Right renal pelvis (tissue), 4 donors: ENCODE measurements at regions not wholly inside any gene's neighbourhood (a gene's known extent, or its start where the extent isn't known, plus 50 kb on each side); places are given as distances from the start of the nearest gene placed in this dataset.

ENCODE experiments used
- DNase-seq, 4 donors: peaks; one replicate each; pipeline ENCODE4 v3.0.0-alpha.2; 2013; ENCODE audit warnings: low read depth in 4 of 4, low spot score in 3 of 4, missing footprints in 1 of 4

- DNase-seq: no peak
Measured at GRCh38 chr2:173419506-173419905, 64.8 kb downstream of the CDCA7 start.

GRCh38 chr2:173424886-173425285, 70.2 kb downstream of the CDCA7 start:
- no peak for DNase-seq

GRCh38 chr2:173427887-173428668, 73.4 kb downstream of the CDCA7 start:
- no peak for DNase-seq

GRCh38 chr2:173431191-173431590, 76.5 kb downstream of the CDCA7 start:
- DNase-seq: no peak

DNA sequence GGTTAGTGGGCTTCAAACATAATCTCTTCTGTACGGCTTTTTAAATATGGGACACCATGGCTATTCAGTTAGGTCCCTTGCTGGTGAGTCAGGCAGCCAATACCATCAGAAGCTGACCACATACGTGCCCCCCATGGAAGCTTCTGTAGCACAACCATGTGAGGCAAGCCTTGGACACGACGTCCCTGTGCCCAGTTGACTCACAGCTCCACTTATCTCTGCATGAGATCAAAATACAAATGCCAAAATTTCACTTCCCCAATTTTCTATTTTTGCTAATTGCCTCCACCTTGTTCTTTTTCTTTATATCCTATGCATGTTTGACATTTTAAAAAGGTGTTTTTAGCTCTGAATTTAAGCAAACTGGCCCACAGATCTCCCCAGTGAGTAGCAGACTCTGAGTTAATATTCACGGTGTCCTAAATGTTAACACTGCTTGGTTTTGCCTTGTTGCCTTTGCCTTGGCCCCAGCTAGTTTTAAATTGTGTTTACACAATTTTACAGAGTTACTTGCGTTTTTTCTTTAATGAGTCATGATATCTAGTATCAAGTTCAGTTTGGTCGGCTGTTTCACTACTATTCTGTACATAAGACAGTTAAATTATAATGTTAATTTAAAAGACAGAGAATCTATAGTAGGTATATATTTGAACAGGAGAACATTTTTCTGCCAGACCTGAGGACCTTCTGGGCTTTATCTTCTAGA, 77.5 kb downstream of the CDCA7 start:
- DNase-seq: no peak

DNA sequence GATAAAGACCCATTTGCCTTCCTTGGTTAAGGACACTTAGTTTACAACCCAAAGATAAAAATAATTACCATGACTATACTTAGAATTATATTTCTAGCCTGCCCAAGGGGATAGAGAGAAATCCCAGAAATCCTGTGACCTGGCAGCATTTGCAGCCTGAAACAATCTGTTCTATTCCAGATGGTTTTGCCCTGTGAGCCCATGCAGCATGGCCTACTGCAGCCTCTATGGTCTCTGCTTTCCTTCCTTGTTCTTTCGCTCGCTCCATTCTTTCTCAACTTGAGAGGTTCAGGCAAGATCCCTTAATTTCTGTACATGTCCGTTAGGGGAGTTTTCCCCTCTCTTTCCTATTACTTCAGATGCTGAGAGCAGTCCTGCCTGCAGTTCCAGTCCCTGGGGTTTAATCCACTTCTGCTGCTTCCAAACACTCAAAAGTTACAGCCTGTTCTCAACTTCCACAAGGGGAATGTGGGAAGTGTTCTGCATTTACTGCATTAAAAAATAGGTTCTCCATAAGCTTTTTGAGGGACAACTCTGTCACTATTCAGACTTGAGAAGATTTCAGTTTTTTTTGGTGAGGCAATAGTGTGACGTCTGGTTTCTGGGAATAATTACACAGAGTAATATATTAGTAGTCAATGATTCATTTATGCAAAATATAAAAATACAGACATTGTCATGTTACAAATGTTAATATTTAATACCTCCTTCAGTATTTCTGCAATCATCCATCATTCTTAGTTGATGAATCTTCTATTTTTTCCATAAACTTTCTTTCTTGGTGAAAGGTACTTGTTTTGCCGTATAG, 80.3 kb downstream of the CDCA7 start:
- DNase-seq: no peak

- DNase-seq: no peak
Measured at GRCh38 chr2:173435574-173435973, 80.9 kb downstream of the CDCA7 start.

DNA sequence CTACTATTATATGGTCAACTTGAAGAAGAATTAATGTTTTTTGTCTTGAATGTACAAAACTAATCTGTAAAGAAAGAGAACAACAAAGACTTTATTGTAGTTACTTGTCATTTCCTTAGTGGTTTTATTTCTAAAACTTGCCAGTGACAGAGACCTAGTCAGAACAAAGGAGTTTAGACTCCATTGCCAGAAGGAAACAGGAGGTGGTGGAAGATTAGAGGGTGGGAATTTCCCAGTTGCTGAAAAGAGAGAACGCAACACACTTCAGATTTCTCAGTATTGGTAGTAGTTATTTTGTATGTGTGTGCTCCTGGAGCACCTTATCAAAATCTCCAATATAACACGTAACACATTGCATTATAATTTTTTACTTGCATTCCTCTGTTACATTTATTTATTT, 81.4 kb downstream of the CDCA7 start:
- no peak for DNase-seq

GRCh38 chr2:173441222-173441621, 86.5 kb downstream of the CDCA7 start:
- no peak for DNase-seq

DNA sequence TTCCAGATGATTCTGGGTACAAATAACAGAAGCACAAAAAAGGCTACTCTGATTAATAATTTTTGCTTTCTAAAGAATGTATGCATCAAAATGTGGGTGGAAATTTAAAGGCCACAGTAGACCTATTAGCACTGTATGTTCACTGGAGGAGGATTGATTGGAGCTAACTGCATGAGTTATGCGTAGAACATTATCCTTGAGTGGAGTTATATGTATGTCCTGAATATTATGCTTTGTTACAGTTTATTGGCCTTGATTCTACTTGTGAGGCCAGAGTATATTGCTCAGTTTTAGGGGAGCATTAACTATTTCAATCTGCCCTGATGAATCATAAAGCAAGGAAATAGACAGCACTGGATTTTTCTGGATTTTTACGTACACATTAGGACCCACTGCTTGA, 87.9 kb downstream of the CDCA7 start:
- DNase-seq: no peak

- no peak for DNase-seq
Measured at GRCh38 chr2:173446722-173447121, 92.0 kb downstream of the CDCA7 start.

DNA sequence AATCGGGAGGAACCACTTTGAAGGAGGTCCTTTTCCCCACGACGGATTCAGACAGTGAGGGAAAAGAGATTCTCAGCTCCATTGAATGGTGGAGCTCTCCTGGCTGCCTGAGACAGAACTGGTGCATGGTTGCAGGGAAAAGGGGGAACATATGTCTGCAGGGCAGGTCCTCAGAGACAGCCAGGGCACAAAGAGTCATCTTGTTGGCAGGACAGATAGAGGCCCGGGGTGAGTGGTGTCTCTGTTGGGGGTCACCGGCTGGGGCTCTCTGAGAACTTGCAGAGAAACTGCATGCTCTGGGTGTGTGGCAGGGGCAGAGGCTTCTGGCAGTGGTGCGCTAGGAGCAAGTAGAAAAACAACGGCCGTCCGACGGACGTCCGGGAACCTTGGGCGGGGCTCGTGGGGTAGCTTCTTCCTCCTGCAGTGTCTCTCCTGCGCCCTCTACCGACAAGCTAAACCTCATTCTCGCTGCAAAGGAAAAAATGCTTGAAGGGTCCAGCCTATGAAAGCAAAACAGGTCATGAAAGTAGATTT, 94.3 kb downstream of the CDCA7 start:
- peak; percentile 54 to 72 (median 62) for DNase-seq

DNA sequence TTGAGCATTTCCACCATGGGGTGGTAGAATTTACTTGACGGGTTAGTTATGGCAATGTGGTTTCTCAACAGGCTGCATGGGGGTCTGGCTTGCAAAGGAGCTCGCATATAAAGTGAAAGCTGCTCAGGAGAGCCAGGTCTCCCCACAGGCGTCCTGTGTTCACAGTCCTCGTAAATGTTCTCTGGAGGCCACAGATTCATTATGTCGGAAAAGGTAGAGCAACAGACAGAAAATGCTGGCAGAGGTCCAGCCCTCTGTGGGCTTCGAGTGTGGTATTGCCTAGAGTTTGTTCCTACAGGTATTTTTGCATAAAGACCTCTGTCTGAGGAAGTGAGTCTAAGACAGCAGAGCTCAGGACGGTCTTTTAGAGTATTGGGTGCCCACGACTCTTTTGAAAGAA, 96.4 kb downstream of the CDCA7 start:
- no peak for DNase-seq

GRCh38 chr2:173451941-173452340, 97.3 kb downstream of the CDCA7 start:
- no peak for DNase-seq

- DNase-seq: no peak
Measured at GRCh38 chr2:173452416-173452815, 97.7 kb downstream of the CDCA7 start.

- DNase-seq: no peak
Measured at GRCh38 chr2:173456960-173457359, 102.3 kb downstream of the CDCA7 start.

GRCh38 chr2:173457366-173457765, 102.7 kb downstream of the CDCA7 start:
- DNase-seq: no peak

DNA sequence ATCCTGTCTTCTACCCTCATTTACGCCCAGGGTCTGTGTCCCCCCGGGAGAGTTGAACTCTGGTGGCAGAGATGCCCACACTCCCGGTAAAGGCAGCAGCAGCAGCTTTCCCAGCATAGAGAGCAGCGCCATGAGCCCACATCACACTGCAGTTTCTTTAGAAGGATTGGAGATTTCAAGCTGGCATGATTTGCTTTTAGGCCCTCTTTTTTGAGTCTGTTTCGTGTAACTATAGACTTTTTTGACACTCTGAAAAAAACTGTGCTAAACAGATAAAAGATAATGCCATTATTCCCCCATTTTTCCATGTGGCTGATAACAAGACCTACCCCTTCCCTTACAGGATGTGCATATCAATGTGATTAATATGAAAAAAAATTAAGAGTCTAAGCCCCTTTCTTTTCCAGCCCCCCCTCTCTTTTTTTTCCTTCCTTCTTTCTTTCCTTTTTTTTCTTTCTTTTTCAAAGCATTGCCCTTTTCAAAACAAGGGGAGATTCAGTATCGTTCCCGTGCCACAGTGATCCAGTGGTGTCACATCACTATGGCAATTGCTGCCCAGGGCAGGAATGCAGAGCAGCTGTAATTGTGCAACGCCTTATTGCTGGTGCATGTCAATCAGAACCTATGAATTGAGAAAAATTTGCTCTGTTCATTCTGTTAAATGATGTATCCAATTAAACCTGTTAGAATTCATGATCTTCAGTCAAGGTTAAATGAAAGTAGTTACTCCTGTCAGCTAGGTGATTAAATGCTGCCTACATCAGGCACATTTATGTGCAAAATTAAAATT, 104.5 kb downstream of the CDCA7 start:
- no peak for DNase-seq

DNA sequence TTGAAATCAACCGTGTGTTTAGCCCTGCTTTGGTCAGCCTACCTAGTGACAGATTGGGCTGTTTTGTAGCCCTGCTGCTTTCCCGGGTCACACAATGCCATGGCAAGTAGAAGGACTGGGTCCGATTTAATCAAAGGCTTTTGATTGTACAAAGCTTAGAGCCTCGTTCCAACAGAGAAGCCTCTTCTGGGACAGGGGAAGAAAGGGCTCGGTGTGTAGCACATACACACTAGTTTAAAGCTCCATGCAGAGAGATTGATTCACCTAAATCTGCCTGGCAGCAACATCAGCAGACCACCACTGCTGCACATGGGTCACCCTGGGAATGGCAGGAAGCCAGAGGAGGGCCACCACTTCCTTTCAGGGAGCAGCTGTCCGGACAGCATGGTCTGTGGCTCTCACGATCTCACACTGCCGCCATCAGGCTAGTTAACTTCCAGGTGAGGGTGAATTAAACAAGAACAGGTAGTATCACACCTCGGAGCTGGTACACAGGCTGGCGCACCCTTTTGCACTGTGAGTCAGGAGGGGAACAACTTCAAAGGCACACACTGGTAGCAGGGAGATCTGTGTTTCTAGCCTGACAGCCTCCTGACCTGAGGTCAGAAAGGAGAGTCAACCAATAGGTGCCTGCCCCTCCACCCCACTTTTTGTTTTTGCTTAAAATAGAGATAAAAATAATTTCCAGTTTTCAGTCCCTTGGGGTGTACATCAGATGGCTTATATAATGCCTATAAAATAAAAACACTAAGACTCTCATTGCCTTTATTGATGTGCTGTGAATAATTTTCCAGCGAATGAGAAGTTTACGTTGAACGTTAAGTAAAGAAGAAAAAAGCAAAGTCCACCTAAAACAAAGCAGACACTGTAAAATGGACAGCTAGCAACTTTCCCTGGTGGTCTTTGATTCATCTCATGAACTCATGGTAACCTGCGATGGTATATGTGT, 108.5 kb downstream of the CDCA7 start:
- DNase-seq: no peak
